SK-N-SH treated with all-trans-retinoic acid at 6 μM for 48 hours (cell line): ENCODE measurements at regions not wholly inside any gene's neighbourhood (a gene's known extent, or its start where the extent isn't known, plus 50 kb on each side); places are given as distances from the start of the nearest gene placed in this dataset.

ENCODE experiments used
- ATAC-seq: fragments of 200-7000 bp; cut with Tn5 transposase; 3 replicates; pipeline ENCODE4 v1.9.1; 2020; ENCODE audit warnings: mild to moderate bottlenecking, moderate library complexity
- ARNTL ChIP-seq: fragments of 450-650 bp; formaldehyde crosslinking; IDR thresholded peaks from 2 replicates; pipeline ENCODE4 v1.5.0; 2020; ENCODE audit warnings: low read depth, mild to moderate bottlenecking, moderate library complexity, borderline replicate concordance
- BACH2 ChIP-seq: fragments of 250-450 bp; sonication (Bioruptor Pico); IDR thresholded peaks from 2 replicates; pipeline ENCODE4 v1.9.0; 2021; ENCODE audit warnings: mild to moderate bottlenecking, borderline replicate concordance
- CSDC2 ChIP-seq: fragments of 250-450 bp; sonication (Bioruptor Pico); IDR thresholded peaks from 2 replicates; pipeline ENCODE4 v1.5.0; 2020; ENCODE audit warnings: mild to moderate bottlenecking, moderate library complexity
- CSRNP3 ChIP-seq: fragments of 250-450 bp; sonication (Bioruptor Pico); IDR thresholded peaks from 2 replicates; pipeline ENCODE4 v1.5.1; 2021; ENCODE audit warnings: mild to moderate bottlenecking, moderate library complexity
- ESRRG ChIP-seq: fragments of 250-450 bp; sonication (Bioruptor Pico); IDR thresholded peaks from 2 replicates; pipeline ENCODE4 v1.6.1; 2021; ENCODE audit warnings: mild to moderate bottlenecking
- GLIS3 ChIP-seq: fragments of 250-450 bp; sonication (Bioruptor Pico); IDR thresholded peaks from 2 replicates; pipeline ENCODE4 v1.5.0; 2020; ENCODE audit warnings: mild to moderate bottlenecking, moderate library complexity
- ISL1 ChIP-seq: fragments of 250-450 bp; sonication (Bioruptor Pico); IDR thresholded peaks from 2 replicates; pipeline ENCODE4 v2.1.2; 2022; ENCODE audit warnings: mild to moderate bottlenecking, moderate library complexity
- OSR1 ChIP-seq: fragments of 250-450 bp; sonication (Bioruptor Pico); IDR thresholded peaks from 2 replicates; pipeline ENCODE4 v1.8.0; 2022; ENCODE audit warnings: moderate library complexity, mild to moderate bottlenecking, inconsistent platforms
- PATZ1 ChIP-seq: fragments of 250-450 bp; sonication (Bioruptor Pico); IDR thresholded peaks from 2 replicates; pipeline ENCODE4 v1.8.0; 2020; ENCODE audit warnings: mild to moderate bottlenecking, moderate library complexity, borderline replicate concordance
- POU6F1 ChIP-seq: fragments of 250-450 bp; sonication (Bioruptor Pico); IDR thresholded peaks from 2 replicates; pipeline ENCODE4 v1.8.0; 2021; ENCODE audit warnings: low read depth, mild to moderate bottlenecking, moderate library complexity, borderline replicate concordance
- PPARA ChIP-seq: fragments of 250-450 bp; sonication (Bioruptor Pico); IDR thresholded peaks from 2 replicates; pipeline ENCODE4 v1.5.0; 2020; ENCODE audit warnings: mild to moderate bottlenecking, borderline replicate concordance
- SNAI2 ChIP-seq: fragments of 250-450 bp; sonication (Bioruptor Pico); IDR thresholded peaks from 2 replicates; pipeline ENCODE4 v1.5.0; 2020; ENCODE audit warnings: mild to moderate bottlenecking, moderate library complexity
- TCF4 ChIP-seq: fragments of 250-450 bp; sonication (Bioruptor Pico); IDR thresholded peaks from 2 replicates; pipeline ENCODE4 v1.8.0; 2021; ENCODE audit warnings: mild to moderate bottlenecking, moderate library complexity, borderline replicate concordance
- TOX ChIP-seq: fragments of 250-450 bp; sonication (Bioruptor Pico); IDR thresholded peaks from 2 replicates; pipeline ENCODE4 v1.8.0; 2021; ENCODE audit warnings: mild to moderate bottlenecking, moderate library complexity, borderline replicate concordance
- TSHZ2 ChIP-seq: fragments of 250-450 bp; sonication (Bioruptor Pico); IDR thresholded peaks from 2 replicates; pipeline ENCODE4 v1.5.0; 2020; ENCODE audit warnings: mild to moderate bottlenecking, moderate library complexity
- ZC3H10 ChIP-seq: fragments of 250-450 bp; sonication (Bioruptor Pico); IDR thresholded peaks from 2 replicates; pipeline ENCODE4 v1.5.1; 2021; ENCODE audit warnings: mild to moderate bottlenecking, moderate library complexity
- ZFP3 ChIP-seq: fragments of 250-450 bp; sonication (Bioruptor Pico); IDR thresholded peaks from 2 replicates; pipeline ENCODE4 v1.5.0; 2020; ENCODE audit warnings: mild to moderate bottlenecking, moderate library complexity
- ZFP30 ChIP-seq: fragments of 450-650 bp; formaldehyde crosslinking; IDR thresholded peaks from 2 replicates; pipeline ENCODE4 v1.5.0; 2022; ENCODE audit warnings: mild to moderate bottlenecking, moderate library complexity
- ZNF565 ChIP-seq: fragments of 450-650 bp; formaldehyde crosslinking; conservative IDR thresholded peaks from 2 replicates; pipeline ENCODE4 v1.5.0; 2020; ENCODE audit warnings: low read depth, mild to moderate bottlenecking, moderate library complexity
- ZNF70 ChIP-seq: fragments of 450-650 bp; formaldehyde crosslinking; IDR thresholded peaks from 2 replicates; pipeline ENCODE4 v1.5.0; 2020; ENCODE audit warnings: mild to moderate bottlenecking, moderate library complexity
- ZNF8 ChIP-seq: fragments of 450-650 bp; formaldehyde crosslinking; IDR thresholded peaks from 2 replicates; pipeline ENCODE4 v1.5.0; 2020; ENCODE audit warnings: mild to moderate bottlenecking, moderate library complexity

GRCh38 chr15:36406911-36407310, 172.5 kb upstream of the CDIN1 start:
- TF ChIP-seq BACH2 (CRISPR knock-in tag) = no peak
- TF ChIP-seq PATZ1 = no peak
- no peak for TF ChIP-seq ZNF565 (CRISPR knock-in tag)
- no peak for TF ChIP-seq ARNTL (CRISPR knock-in tag)
- no peak for TF ChIP-seq TCF4
- TF ChIP-seq OSR1 = no peak
- TF ChIP-seq CSDC2 = no peak
- TF ChIP-seq GLIS3 (CRISPR knock-in tag) = no peak
- TF ChIP-seq ZNF8 (CRISPR knock-in tag) = no peak
- TF ChIP-seq ISL1 (CRISPR knock-in tag) = no peak
- no peak for TF ChIP-seq CSRNP3
- no peak for TF ChIP-seq ZFP30 (CRISPR knock-in tag)
- no peak for TF ChIP-seq TSHZ2 (CRISPR knock-in tag)
- no peak for TF ChIP-seq SNAI2
- TF ChIP-seq ZC3H10 (CRISPR knock-in tag) = no peak
- no peak for TF ChIP-seq PPARA (CRISPR knock-in tag)
- TF ChIP-seq ZNF70 = no peak
- no peak for TF ChIP-seq POU6F1
- no peak for TF ChIP-seq ESRRG (CRISPR knock-in tag)
- ATAC-seq = no peak

- ATAC-seq = peak; percentile 89
- no peak for TF ChIP-seq TCF4
- no peak for TF ChIP-seq ZFP3 (CRISPR knock-in tag)
- no peak for TF ChIP-seq ESRRG (CRISPR knock-in tag)
- no peak for TF ChIP-seq OSR1
- TF ChIP-seq ZNF565 (CRISPR knock-in tag) = no peak
- peak; percentile 58 for TF ChIP-seq ISL1 (CRISPR knock-in tag)
- peak; percentile 9; the same call in 1 of the 2 replicates for TF ChIP-seq TOX (CRISPR knock-in tag)
- TF ChIP-seq PATZ1 = no peak
- TF ChIP-seq CSRNP3 = no peak
- no peak for TF ChIP-seq SNAI2
- no peak for TF ChIP-seq ARNTL (CRISPR knock-in tag)
- TF ChIP-seq ZFP30 (CRISPR knock-in tag) = no peak
- TF ChIP-seq GLIS3 (CRISPR knock-in tag) = no peak
- TF ChIP-seq CSDC2 = no peak
- no peak for TF ChIP-seq ZC3H10 (CRISPR knock-in tag)
Observed at GRCh38 chr15:36407647-36408046, 171.8 kb upstream of the CDIN1 start.
